ENCODE measurements at regions not wholly inside any gene's neighbourhood (a gene's known extent, or its start where the extent isn't known, plus 50 kb on each side); places are given as distances from the start of the nearest gene placed in this dataset.

GRCh38 chr2:155872396-155872795, 460.1 kb downstream of the NR4A2 start:
- no peak for DNase-seq
- Histone ChIP-seq H3K9me3 (peaks cover 0 to 11% (median 0%) of the 10 kb centered on the region in 4 donors), H3K4me1 (no peaks in the 10 kb centered on the region), H3K4me3 (no peak overlapping the region), H3K27me3 (no peaks in the 10 kb centered on the region), H3K27ac (no peak overlapping the region), H3K36me3 (no peaks in the 10 kb centered on the region)
- ATAC-seq (ENCODE audit: low FRiP score in 2 of 2), result no peak
- WGBS, 2 donors, result 70 to 86% methylated on average over 3 of the region's 3 CpGs
- TF ChIP-seq CTCF (IDR thresholded peaks at IDR 0.05), result no peak
- TF ChIP-seq POLR2A (IDR thresholded peaks at IDR 0.05), result no peak
- TF ChIP-seq EP300 (IDR thresholded peaks at IDR 0.05), result no peak

- ATAC-seq (ENCODE audit: low FRiP score in 2 of 2), result no peak
- Histone ChIP-seq H3K4me3 (no peak overlapping the region), H3K36me3 (no peaks in the 10 kb centered on the region), H3K27me3 (no peaks in the 10 kb centered on the region), H3K27ac (no peak overlapping the region), H3K9me3 (peaks cover 0 to 11% (median 0%) of the 10 kb centered on the region in 4 donors), H3K4me1 (no peaks in the 10 kb centered on the region)
- DNase-seq, result no peak
- WGBS, 2 donors, result 78 to 84% methylated on average over 4 of the region's 4 CpGs
- TF ChIP-seq POLR2AphosphoS5 (IDR thresholded peaks at IDR 0.05) (no peak), POLR2A (IDR thresholded peaks at IDR 0.05) (no peak), EP300 (IDR thresholded peaks at IDR 0.05) (no peak), CTCF (IDR thresholded peaks at IDR 0.05) (no peak)
These were observed 460.6 kb downstream of the NR4A2 start for GRCh38 chr2:155871940-155872339.

GRCh38 chr2:155867564-155867963, 465.0 kb downstream of the NR4A2 start:
- TF ChIP-seq POLR2AphosphoS5 (IDR thresholded peaks at IDR 0.05) (no peak), EP300 (IDR thresholded peaks at IDR 0.05) (no peak), POLR2A (IDR thresholded peaks at IDR 0.05) (no peak), CTCF (IDR thresholded peaks at IDR 0.05) (no peak)
- Histone ChIP-seq H3K4me3 (no peak overlapping the region), H3K9me3 (no peaks in the 10 kb centered on the region), H3K4me1 (no peaks in the 10 kb centered on the region), H3K27me3 (no peaks in the 10 kb centered on the region), H3K27ac (no peak overlapping the region), H3K36me3 (no peaks in the 10 kb centered on the region)
- 83 to 91% methylated on average over 3 of the region's 3 CpGs for WGBS, 2 donors
- DNase-seq (no peak), ATAC-seq (ENCODE audit: low FRiP score in 2 of 2) (no peak)

- no peak overlapping the region for H3K4me3 ChIP-seq
- ATAC-seq (ENCODE audit: low FRiP score in 2 of 2) (no peak), DNase-seq (no peak)
- H3K4me1 ChIP-seq, result no peaks in the 10 kb centered on the region
- no peak for TF ChIP-seq CTCF (IDR thresholded peaks at IDR 0.05)
- no peak for TF ChIP-seq POLR2AphosphoS5 (IDR thresholded peaks at IDR 0.05)
- no peak for TF ChIP-seq EP300 (IDR thresholded peaks at IDR 0.05)
- no peak for TF ChIP-seq POLR2A (IDR thresholded peaks at IDR 0.05)
- H3K27ac ChIP-seq, result no peak overlapping the region
- 86 to 87% methylated on average over 5 of the region's 5 CpGs for WGBS, 2 donors
- H3K9me3 ChIP-seq, result no peaks in the 10 kb centered on the region
- no peaks in the 10 kb centered on the region for H3K36me3 ChIP-seq
- no peaks in the 10 kb centered on the region for H3K27me3 ChIP-seq
These were observed 466.0 kb downstream of the NR4A2 start for GRCh38 chr2:155866477-155866876.

- TF ChIP-seq POLR2A (IDR thresholded peaks at IDR 0.05), result no peak
- no peak for TF ChIP-seq EP300 (IDR thresholded peaks at IDR 0.05)
- TF ChIP-seq POLR2AphosphoS5 (IDR thresholded peaks at IDR 0.05), result no peak
- TF ChIP-seq CTCF (IDR thresholded peaks at IDR 0.05), result no peak
- Histone ChIP-seq H3K27ac (no peak overlapping the region), H3K4me1 (no peaks in the 10 kb centered on the region), H3K36me3 (no peaks in the 10 kb centered on the region), H3K9me3 (no peaks in the 10 kb centered on the region), H3K27me3 (no peaks in the 10 kb centered on the region), H3K4me3 (no peak overlapping the region)
- DNase-seq, result no peak
- no peak for ATAC-seq (ENCODE audit: low FRiP score in 2 of 2)
- 74 to 86% methylated on average over 1 of the region's 1 CpG for WGBS, 2 donors
These were observed 480.4 kb downstream of the NR4A2 start for GRCh38 chr2:155852156-155852555.
